Stimulated activated CD8-positive, alpha-beta memory T cell treated with anti-CD3 and anti-CD28 coated beads, Interleukin-15, amount 100 ng/mL, for 48 hours (primary cell): ENCODE measurements at regions not wholly inside any gene's neighbourhood (a gene's known extent, or its start where the extent isn't known, plus 50 kb on each side); places are given as distances from the start of the nearest gene placed in this dataset.

Experiments used
- DNase-seq, 2 donors: peaks; one replicate each; pipeline ENCODE4 v3.0.0-alpha.2; 2020; ENCODE audit warnings: low read depth in 2 of 2

- DNase-seq: no peak
These were observed 102.8 kb downstream of the MAF start for GRCh38 chr16:79497606-79498350.

- no peak for DNase-seq
These were observed 106.6 kb downstream of the MAF start for GRCh38 chr16:79493911-79494310.

- no peak for DNase-seq
These were observed 108.5 kb downstream of the MAF start for GRCh38 chr16:79492036-79492435.

GRCh38 chr16:79485020-79485419 lies 115.5 kb downstream of the MAF start:
- DNase-seq: no peak

GRCh38 chr16:79484237-79484636 lies 116.3 kb downstream of the MAF start:
- no peak for DNase-seq

GRCh38 chr16:79483336-79483735 lies 117.2 kb downstream of the MAF start:
- DNase-seq: no peak

GRCh38 chr16:79482011-79482410 lies 118.5 kb downstream of the MAF start:
- DNase-seq: no peak

- no peak for DNase-seq
These were observed 119.6 kb downstream of the MAF start for GRCh38 chr16:79480929-79481328.

GRCh38 chr16:79480056-79480455 lies 120.5 kb downstream of the MAF start:
- no peak for DNase-seq

GRCh38 chr16:79476580-79476979 lies 124.0 kb downstream of the MAF start:
- DNase-seq: no peak

GRCh38 chr16:79475841-79476240 lies 124.7 kb downstream of the MAF start:
- no peak for DNase-seq

GRCh38 chr16:79473456-79473855 lies 127.1 kb downstream of the MAF start:
- DNase-seq: no peak

GRCh38 chr16:79472426-79472825 lies 128.1 kb downstream of the MAF start:
- no peak for DNase-seq

GRCh38 chr16:79469999-79470398 lies 130.5 kb downstream of the MAF start:
- no peak for DNase-seq

- DNase-seq: no peak
These were observed 131.9 kb downstream of the MAF start for GRCh38 chr16:79468631-79469030.

GRCh38 chr16:79468121-79468552 lies 132.4 kb downstream of the MAF start:
- no peak for DNase-seq

GRCh38 chr16:79466111-79466510 lies 134.4 kb downstream of the MAF start:
- DNase-seq: no peak

- no peak for DNase-seq
These were observed 136.7 kb downstream of the MAF start for GRCh38 chr16:79463841-79464240.

GRCh38 chr16:79456036-79456435 lies 144.5 kb downstream of the MAF start:
- DNase-seq: no peak

- DNase-seq: no peak
These were observed 147.9 kb downstream of the MAF start for GRCh38 chr16:79452671-79453070.

- no peak for DNase-seq
These were observed 149.2 kb downstream of the MAF start for GRCh38 chr16:79451196-79451816.

- DNase-seq: no peak
These were observed 150.6 kb downstream of the MAF start for GRCh38 chr16:79449900-79450299.

- no peak for DNase-seq
These were observed 151.3 kb downstream of the MAF start for GRCh38 chr16:79449067-79449769.
